ENCODE measurements at regions not wholly inside any gene's neighbourhood (a gene's known extent, or its start where the extent isn't known, plus 50 kb on each side); places are given as distances from the start of the nearest gene placed in this dataset.
"Not testable (repeated sequence)": the region's sequence is repeated elsewhere in the genome, so short reads cannot be mapped to it uniquely, and the experiment has no call there.

DNA sequence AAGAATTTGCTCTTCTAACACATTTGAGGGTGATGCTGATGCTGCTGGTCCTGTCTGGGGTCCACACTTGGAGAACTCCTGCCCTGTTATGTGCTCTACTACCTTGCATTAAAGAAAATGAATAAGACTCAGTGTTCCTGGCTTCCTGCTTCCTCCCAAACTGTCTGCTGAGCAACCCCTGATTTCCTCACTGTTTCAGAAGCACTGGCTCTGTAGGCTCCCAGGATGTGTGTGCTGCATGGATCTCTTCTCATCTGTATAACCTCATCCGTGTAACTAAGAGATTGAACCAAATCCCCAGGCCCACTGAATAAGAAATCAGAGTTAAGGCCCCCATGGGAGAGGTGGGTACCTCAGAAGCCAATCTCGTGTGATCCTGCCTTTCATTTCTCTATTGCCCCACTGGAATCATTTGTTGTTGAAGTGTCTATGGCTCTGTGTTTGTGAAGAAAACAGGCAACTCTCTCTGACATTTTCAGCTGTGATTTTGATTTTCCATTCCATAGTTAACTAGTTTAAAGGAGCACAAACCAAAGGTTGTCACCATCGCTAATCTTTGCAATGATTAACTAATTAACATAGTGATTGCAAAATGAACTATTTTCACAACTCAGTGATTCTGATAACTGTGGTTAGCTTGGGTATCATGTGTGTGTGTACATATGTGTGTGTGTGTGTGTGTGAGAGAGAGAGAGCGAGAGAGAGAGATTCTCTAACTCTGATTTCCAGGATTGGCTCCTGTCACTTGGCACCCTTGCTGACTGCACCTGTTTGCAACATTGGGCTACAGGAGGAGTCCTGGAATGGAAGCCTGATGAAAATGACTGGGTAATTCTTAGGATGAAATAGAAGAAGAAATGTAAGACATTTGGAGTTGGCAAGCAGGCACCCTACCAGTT is 196.2 kb downstream of the SLC38A4 start:
- Histone ChIP-seq H3K4me1 (ENCODE audit: control insufficient read depth in 5 of 5, insufficient read depth in 5 of 5, low read length in 5 of 5) (no peaks in the 10 kb centered on the region), H3K27me3 (ENCODE audit: control insufficient read depth in 3 of 3, insufficient read depth in 3 of 3, low read length in 2 of 3) (no peaks in the 10 kb centered on the region), H3K27ac (ENCODE audit: low read depth in 1 of 2, low read length in 1 of 2) (no peak overlapping the region), H3K9me3 (ENCODE audit: control insufficient read depth in 4 of 4, insufficient read depth in 3 of 4, low read length in 3 of 4) (no peaks in the 10 kb centered on the region), H3K36me3 (ENCODE audit: control insufficient read depth in 4 of 4, insufficient read depth in 4 of 4, low read length in 4 of 4) (no peaks in the 10 kb centered on the region), H3K9ac (ENCODE audit: insufficient read depth in 1 of 2, low read length in 2 of 2) (no peak overlapping the region), H3K4me3 (no peak overlapping the region)
- DNase-seq, result no peak
- 80% methylated on average over 4 of the region's 4 CpGs for WGBS, 2 donors
- TF ChIP-seq, protein P1, sequence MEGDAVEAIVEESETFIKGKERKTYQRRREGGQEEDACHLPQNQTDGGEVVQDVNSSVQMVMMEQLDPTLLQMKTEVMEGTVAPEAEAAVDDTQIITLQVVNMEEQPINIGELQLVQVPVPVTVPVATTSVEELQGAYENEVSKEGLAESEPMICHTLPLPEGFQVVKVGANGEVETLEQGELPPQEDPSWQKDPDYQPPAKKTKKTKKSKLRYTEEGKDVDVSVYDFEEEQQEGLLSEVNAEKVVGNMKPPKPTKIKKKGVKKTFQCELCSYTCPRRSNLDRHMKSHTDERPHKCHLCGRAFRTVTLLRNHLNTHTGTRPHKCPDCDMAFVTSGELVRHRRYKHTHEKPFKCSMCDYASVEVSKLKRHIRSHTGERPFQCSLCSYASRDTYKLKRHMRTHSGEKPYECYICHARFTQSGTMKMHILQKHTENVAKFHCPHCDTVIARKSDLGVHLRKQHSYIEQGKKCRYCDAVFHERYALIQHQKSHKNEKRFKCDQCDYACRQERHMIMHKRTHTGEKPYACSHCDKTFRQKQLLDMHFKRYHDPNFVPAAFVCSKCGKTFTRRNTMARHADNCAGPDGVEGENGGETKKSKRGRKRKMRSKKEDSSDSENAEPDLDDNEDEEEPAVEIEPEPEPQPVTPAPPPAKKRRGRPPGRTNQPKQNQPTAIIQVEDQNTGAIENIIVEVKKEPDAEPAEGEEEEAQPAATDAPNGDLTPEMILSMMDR (IDR thresholded peaks at IDR 0.05; ENCODE audit: control extremely low read depth, extremely low read depth), result no peak
- no peak for ATAC-seq (ENCODE audit: insufficient read depth, low FRiP score)

DNA sequence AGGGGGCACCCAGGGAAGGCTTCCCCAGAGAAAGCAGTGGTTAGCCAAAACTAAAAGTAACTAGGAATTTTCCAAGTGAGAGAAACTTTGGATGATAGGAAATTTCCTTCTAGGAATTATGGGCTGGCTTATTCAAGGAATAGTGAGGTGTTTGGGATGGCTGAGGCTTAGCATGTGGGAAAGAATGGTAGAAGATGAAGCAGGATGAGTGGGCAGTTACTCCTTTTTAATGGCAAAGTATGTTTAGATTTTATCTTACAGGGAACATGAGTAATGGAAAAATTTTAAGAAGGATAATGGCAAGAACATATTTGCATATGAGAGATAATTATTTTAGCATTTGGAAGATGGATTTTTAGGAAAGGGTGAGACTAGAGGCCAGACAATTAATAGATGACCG is 197.6 kb downstream of the SLC38A4 start:
- DNase-seq (no peak), ATAC-seq (ENCODE audit: insufficient read depth, low FRiP score) (no peak)
- Histone ChIP-seq H3K36me3 (ENCODE audit: control insufficient read depth in 4 of 4, insufficient read depth in 4 of 4, low read length in 4 of 4) (no peaks in the 10 kb centered on the region), H3K27ac (ENCODE audit: low read depth in 1 of 2, low read length in 1 of 2) (no peak overlapping the region), H3K27me3 (ENCODE audit: control insufficient read depth in 3 of 3, insufficient read depth in 3 of 3, low read length in 2 of 3) (no peaks in the 10 kb centered on the region), H3K9ac (ENCODE audit: insufficient read depth in 1 of 2, low read length in 2 of 2) (no peak overlapping the region), H3K9me3 (ENCODE audit: control insufficient read depth in 4 of 4, insufficient read depth in 3 of 4, low read length in 3 of 4) (no peaks in the 10 kb centered on the region), H3K4me3 (no peak overlapping the region), H3K4me1 (ENCODE audit: control insufficient read depth in 5 of 5, insufficient read depth in 5 of 5, low read length in 5 of 5) (no peaks in the 10 kb centered on the region)
- WGBS, 2 donors, result 97% methylated on average over 1 of the region's 1 CpG
- TF ChIP-seq, protein P1 (IDR thresholded peaks at IDR 0.05; ENCODE audit: control extremely low read depth, extremely low read depth), result no peak

DNA sequence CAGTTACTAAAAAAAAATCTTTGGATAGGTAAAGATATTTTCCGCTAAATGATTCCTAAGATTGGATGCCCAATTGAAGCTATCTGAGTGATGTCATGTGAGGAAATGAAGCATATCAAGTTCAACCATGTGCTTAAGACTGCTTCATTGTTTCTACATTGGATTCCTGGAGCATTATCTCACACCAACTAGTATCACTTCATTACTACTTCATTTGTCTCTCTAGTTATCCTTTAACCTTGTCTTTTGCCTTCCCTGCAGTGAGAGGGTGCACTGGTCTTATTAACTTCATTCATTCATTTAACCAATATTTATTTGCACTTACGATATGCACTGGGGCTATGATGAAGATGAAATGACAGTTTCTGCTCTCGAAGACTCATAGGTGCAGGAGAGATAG is 198.1 kb downstream of the SLC38A4 start:
- no peaks in the 10 kb centered on the region for H3K9me3 ChIP-seq (ENCODE audit: control insufficient read depth in 4 of 4, insufficient read depth in 3 of 4, low read length in 3 of 4)
- DNase-seq (no peak), ATAC-seq (ENCODE audit: insufficient read depth, low FRiP score) (no peak)
- H3K4me1 ChIP-seq (ENCODE audit: control insufficient read depth in 5 of 5, insufficient read depth in 5 of 5, low read length in 5 of 5), result no peaks in the 10 kb centered on the region
- H3K27me3 ChIP-seq (ENCODE audit: control insufficient read depth in 3 of 3, insufficient read depth in 3 of 3, low read length in 2 of 3), result no peaks in the 10 kb centered on the region
- no peak overlapping the region for H3K4me3 ChIP-seq
- WGBS, 2 donors, result 96% methylated on average over 3 of the region's 3 CpGs
- no peak overlapping the region for H3K27ac ChIP-seq (ENCODE audit: low read depth in 1 of 2, low read length in 1 of 2)
- TF ChIP-seq, protein P1 (IDR thresholded peaks at IDR 0.05; ENCODE audit: control extremely low read depth, extremely low read depth), result no peak
- no peak overlapping the region for H3K9ac ChIP-seq (ENCODE audit: insufficient read depth in 1 of 2, low read length in 2 of 2)
- H3K36me3 ChIP-seq (ENCODE audit: control insufficient read depth in 4 of 4, insufficient read depth in 4 of 4, low read length in 4 of 4), result no peaks in the 10 kb centered on the region

DNA sequence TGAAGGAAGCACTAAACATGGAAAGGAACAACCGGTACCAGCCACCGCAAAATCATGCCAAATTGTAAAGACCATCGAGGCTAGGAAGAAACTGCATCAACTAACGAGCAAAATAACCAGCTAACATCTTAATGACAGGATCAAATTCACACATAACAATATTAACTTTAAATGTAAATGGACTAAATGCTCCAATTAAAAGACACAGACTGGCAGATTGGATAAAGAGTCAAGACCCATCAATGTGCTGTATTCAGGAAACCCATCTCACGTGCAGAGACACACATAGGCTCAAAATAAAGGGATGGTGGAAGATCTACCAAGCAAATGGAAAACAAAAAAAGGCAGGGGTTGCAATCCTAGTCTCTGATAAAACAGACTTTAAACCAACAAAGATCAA is 206.3 kb downstream of the SLC38A4 start:
- not testable (repeated sequence) for H3K9me3 ChIP-seq (ENCODE audit: control insufficient read depth in 4 of 4, insufficient read depth in 3 of 4, low read length in 3 of 4); H3K4me3 ChIP-seq; ATAC-seq (ENCODE audit: insufficient read depth, low FRiP score); H3K36me3 ChIP-seq (ENCODE audit: control insufficient read depth in 4 of 4, insufficient read depth in 4 of 4, low read length in 4 of 4); H3K4me1 ChIP-seq (ENCODE audit: control insufficient read depth in 5 of 5, insufficient read depth in 5 of 5, low read length in 5 of 5); H3K27me3 ChIP-seq (ENCODE audit: control insufficient read depth in 3 of 3, insufficient read depth in 3 of 3, low read length in 2 of 3); H3K9ac ChIP-seq (ENCODE audit: insufficient read depth in 1 of 2, low read length in 2 of 2); DNase-seq; H3K27ac ChIP-seq (ENCODE audit: low read depth in 1 of 2, low read length in 1 of 2)
- 85 to 97% methylated on average over 3 of the region's 5 CpGs for WGBS, 2 donors

GRCh38 chr12:46617737-46618136 is 208.1 kb downstream of the SLC38A4 start:
- not testable (repeated sequence) for DNase-seq; H3K9me3 ChIP-seq (ENCODE audit: control insufficient read depth in 4 of 4, insufficient read depth in 3 of 4, low read length in 3 of 4)

More at GRCh38 chr12:46617737-46618136, 208.1 kb downstream of the SLC38A4 start:
- H3K4me3 ChIP-seq; H3K9ac ChIP-seq (ENCODE audit: insufficient read depth in 1 of 2, low read length in 2 of 2); H3K36me3 ChIP-seq (ENCODE audit: control insufficient read depth in 4 of 4, insufficient read depth in 4 of 4, low read length in 4 of 4); H3K4me1 ChIP-seq (ENCODE audit: control insufficient read depth in 5 of 5, insufficient read depth in 5 of 5, low read length in 5 of 5); H3K27me3 ChIP-seq (ENCODE audit: control insufficient read depth in 3 of 3, insufficient read depth in 3 of 3, low read length in 2 of 3); H3K27ac ChIP-seq (ENCODE audit: low read depth in 1 of 2, low read length in 1 of 2); ATAC-seq (ENCODE audit: insufficient read depth, low FRiP score): not testable (repeated sequence)
- WGBS, 2 donors, result 94 to 98% methylated on average over 11 of the region's 11 CpGs
